HCT116 (cell line): ENCODE measurements at regions not wholly inside any gene's neighbourhood (a gene's known extent, or its start where the extent isn't known, plus 50 kb on each side); places are given as distances from the start of the nearest gene placed in this dataset.
"Not testable (repeated sequence)": the region's sequence is repeated elsewhere in the genome, so short reads cannot be mapped to it uniquely, and the experiment has no call there.

Experiments
- POLR2A ChIP-seq: IDR thresholded peaks from 2 replicates; pipeline ENCODE4 v1.7.0; 2011; ENCODE audit warnings: borderline replicate concordance; ENCODE audit not compliant: insufficient read depth, insufficient read length; ENCODE audit errors: extremely low read depth
- RAD21 ChIP-seq: IDR thresholded peaks from 2 replicates; pipeline ENCODE4 v1.6.1; 2012; ENCODE audit warnings: low read depth, mild to moderate bottlenecking
- YY1 ChIP-seq: IDR thresholded peaks from 2 replicates; pipeline ENCODE4 v1.6.1; 2011; ENCODE audit warnings: low read length, low read depth, moderate library complexity, mild to moderate bottlenecking; ENCODE audit not compliant: insufficient replicate concordance; ENCODE audit errors: extremely low read depth
- TF ChIP-seq, protein P1 (sequence below), 3 experiments: fragments of 200-600 bp in 1 of 3; sonication (generic) in 1 of 3; IDR thresholded peaks in 2 of 3; conservative IDR thresholded peaks in 1 of 3; 2 replicates each; pipeline ENCODE4 v1.5.1; 2012 to 2017; ENCODE audit warnings: low read depth in 2 of 3, low read length in 2 of 3, antibody characterized with exemption in 1 of 3, borderline replicate concordance in 1 of 3, control low read depth in 1 of 3, mild to moderate bottlenecking in 1 of 3, mixed read lengths in 1 of 3, mixed run types in 1 of 3, moderate library complexity in 1 of 3; ENCODE audit not compliant: insufficient read depth in 1 of 3
- TF ChIP-seq, protein P2 (sequence below): IDR thresholded peaks from 2 replicates; pipeline ENCODE4 v1.6.1; 2012

DNA sequence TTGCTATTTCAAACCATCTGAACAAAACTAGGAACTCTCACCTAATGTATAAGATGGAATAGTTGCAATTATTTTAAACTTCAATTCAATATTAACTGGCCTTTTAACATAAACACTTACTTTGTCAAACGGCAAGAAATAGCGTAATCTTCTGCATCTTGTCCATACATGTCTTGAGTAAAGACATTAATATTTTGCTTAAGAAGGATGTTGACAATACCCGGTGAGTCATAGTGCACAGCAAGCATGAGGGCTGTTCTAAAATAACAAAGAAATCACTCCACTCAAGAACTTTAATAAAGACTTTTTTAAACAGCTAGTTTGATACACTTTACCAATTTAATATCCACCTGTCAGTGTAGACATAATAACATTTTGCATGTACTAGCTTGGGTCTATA, 240.9 kb downstream of the LIPI start:
- TF ChIP-seq, protein P1, sequence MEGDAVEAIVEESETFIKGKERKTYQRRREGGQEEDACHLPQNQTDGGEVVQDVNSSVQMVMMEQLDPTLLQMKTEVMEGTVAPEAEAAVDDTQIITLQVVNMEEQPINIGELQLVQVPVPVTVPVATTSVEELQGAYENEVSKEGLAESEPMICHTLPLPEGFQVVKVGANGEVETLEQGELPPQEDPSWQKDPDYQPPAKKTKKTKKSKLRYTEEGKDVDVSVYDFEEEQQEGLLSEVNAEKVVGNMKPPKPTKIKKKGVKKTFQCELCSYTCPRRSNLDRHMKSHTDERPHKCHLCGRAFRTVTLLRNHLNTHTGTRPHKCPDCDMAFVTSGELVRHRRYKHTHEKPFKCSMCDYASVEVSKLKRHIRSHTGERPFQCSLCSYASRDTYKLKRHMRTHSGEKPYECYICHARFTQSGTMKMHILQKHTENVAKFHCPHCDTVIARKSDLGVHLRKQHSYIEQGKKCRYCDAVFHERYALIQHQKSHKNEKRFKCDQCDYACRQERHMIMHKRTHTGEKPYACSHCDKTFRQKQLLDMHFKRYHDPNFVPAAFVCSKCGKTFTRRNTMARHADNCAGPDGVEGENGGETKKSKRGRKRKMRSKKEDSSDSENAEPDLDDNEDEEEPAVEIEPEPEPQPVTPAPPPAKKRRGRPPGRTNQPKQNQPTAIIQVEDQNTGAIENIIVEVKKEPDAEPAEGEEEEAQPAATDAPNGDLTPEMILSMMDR (IDR thresholded peaks at IDR 0.05 in 2 of 3, conservative IDR thresholded peaks at IDR 0.05 in 1 of 3; ENCODE audit: borderline replicate concordance in 1 of 3, insufficient read depth in 1 of 3, low read depth in 2 of 3, low read length in 2 of 3): not testable (repeated sequence)
- not testable (repeated sequence) for TF ChIP-seq RAD21, POLR2A, YY1
- TF ChIP-seq, protein P2, sequence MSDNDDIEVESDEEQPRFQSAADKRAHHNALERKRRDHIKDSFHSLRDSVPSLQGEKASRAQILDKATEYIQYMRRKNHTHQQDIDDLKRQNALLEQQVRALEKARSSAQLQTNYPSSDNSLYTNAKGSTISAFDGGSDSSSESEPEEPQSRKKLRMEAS: not testable (repeated sequence)
